HG02938 (cell line): ENCODE measurements at regions not wholly inside any gene's neighbourhood (a gene's known extent, or its start where the extent isn't known, plus 50 kb on each side); places are given as distances from the start of the nearest gene placed in this dataset.
A peak's percentile ranks its signal among the peaks of the same experiment; 100 is the strongest.

Experiments used
- ATAC-seq: cut with Tn5 transposase; IDR thresholded peaks from one replicate; pipeline ENCODE4 v1.9.1; 2021; ENCODE audit warnings: mild to moderate bottlenecking, moderate library complexity; ENCODE audit not compliant: unreplicated experiment

DNA sequence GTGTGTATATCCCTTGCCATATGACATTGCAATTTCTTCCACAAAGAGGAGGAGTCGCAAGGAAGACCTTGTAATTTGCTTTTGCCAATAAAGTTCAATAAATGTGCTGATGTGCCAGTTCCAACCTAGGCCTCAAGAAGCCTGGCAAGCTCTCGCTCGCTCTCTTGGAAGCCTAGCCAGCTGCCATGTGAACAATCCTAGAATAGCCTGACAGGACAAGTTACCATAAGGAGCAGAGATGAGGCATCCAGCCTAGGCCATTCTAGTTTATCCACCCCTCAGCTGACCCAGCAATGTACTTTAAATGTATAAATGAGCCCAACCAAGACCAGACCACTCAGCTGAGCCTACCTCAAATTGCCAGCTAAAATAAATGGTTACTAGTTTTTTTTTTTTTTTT, 145.7 kb upstream of the QRFPR start:
- ATAC-seq = no peak

DNA sequence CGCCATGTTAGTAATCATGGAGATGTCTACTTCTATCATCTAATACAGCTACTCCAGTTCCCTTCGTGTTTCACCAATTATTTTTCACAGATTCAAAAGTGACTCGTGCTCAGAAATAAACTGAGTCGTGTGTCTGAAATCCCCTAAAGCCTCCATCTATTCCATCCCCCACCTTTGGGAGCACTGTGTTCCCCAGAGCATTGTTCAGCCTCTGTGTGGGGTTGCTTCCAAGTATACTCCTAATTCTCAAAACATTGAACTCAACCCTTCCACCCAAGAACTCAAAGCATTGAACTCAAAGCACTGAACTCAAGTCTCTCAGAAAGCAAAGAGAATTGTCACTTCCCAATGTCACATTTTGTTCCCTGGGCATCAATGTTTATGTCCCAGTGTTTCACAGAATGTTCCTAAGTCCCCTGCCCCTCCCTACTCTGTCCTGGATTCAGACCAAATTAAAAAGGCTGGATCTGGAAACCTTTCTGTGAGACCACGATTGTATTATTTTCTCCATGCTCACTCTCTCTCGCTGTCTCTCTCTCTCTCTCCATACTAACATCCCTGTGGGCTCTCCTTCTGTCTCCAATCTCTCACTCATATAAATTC, 138.5 kb upstream of the QRFPR start:
- no peak for ATAC-seq

DNA sequence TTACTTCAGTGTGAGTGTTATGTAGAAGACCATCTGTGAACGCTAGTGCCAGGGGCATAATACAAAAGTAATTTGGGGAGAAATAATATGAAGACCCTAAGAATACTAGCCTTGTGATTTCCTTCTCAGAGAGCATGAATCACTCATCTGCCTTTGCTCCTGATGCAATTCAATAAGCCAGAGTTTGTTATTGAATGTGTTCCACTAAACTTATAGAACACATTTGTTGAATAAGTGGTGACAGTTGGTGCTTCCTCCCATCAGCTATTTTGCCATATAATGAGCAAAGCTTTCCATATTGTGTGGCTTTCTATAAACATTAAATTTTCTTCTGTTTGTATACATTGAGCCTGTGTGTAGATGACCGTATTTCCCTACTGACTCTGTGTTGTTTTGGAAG, 136.4 kb upstream of the QRFPR start:
- ATAC-seq = no peak

DNA sequence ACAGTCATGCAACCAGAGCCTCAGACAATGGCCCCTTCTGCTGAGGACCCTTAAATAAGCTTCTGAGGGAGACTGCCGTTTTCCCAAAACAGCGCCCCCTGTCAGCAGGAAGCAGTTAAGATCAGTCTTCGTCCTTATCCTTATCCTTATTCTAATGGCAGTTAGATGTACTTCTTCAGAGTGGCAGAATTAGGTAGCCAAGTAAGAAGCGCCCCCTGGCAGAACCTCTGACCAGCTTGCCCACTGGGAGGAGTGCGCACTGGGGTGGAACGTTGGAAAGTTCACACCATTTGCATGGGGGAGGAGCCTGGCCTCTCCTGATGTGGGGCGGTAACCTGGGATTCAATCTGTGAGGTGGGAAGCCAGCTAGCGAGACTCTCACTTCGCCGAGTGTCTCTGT, 133.6 kb upstream of the QRFPR start:
- no peak for ATAC-seq

GRCh38 chr4:121510341-121510874, 129.6 kb upstream of the QRFPR start:
- peak; percentile 62 for ATAC-seq

DNA sequence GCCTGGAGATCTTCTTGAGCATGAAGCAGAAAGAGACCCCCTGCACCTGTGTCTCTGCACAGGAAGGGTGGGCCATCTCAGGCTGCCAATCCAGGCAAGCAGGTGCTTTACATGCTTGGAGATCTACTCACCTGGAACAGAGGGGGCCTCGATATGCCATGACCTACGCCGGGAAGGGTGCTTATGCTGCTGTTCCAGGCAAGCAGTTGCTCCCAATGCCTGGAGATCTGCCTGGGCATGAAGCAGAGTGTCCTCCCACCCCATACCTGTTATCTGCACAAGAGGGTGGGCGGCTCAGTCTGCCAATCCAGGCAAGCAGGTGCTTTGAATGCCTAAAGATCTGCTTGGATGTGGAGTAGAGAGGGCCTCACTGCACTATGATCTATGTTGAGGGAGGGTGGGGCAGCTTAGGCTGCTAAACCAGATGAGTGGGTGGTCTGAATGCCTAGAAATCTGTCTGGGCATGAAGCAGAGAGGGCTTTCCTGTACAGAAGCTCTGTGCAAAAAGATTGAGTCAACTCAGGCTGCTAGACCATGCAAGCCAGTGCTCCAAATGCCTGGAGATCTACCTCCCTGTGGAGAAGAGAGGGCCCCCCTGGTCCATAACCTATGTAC, 104.5 kb upstream of the QRFPR start:
- no peak for ATAC-seq

DNA sequence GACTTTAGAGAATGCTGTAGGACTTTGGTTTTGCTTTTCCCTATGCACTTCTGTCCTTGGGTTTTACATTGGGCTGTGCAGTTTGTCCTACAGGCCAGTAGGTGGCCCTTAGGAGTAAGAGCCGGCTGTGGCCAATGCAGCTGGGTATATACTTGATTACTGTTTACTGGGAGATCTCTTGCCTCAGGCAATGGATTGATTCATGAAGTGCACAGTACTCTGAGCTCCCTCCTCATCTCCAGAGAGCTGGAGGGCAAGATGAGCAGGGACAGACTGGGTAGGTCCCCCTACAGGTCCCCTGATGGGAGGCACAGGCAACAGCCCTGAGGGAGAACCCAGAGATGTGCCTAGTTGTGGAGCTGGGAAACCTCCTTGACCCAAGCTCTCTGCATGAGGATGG, 103.8 kb upstream of the QRFPR start:
- peak; percentile 94 for ATAC-seq

- no peak for ATAC-seq
These were observed 99.0 kb upstream of the QRFPR start for GRCh38 chr4:121479808-121480207.

DNA sequence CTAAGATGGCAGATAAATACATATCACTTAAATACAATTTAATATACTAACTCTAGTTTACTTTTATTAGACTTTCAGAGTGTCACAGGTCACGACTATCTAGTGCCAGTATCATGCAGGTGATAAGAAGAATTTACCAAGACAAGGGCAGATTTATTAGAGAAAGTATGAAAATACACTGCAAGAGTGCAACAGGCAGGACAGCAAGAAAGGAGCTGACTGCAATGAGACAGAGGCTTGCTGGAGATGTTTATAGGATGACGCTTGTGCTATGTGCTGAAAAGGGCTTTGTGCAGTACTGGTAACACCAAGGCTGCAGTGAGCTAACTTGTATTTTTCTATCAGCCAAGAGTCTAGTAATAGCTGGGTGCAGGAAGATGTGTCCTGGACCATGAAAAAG, 96.7 kb upstream of the QRFPR start:
- no peak for ATAC-seq

DNA sequence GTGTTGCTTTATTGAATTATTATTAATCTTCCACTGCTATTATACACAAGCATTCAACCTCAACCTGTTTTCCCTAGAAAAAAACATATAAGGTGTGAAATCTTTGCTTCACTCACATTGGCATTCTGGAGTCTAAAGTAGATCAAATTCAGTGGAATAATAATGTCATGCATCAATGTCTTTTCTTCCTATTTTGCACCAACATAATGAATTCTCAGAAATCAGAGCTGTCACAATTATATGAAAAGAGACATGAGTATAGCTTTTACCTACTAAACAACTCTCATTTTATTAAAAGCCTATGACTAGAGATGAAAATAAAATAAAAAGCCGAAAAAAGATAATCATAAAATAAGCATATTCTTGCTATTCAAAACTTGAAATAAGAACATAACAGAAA, 96.3 kb upstream of the QRFPR start:
- no peak for ATAC-seq

DNA sequence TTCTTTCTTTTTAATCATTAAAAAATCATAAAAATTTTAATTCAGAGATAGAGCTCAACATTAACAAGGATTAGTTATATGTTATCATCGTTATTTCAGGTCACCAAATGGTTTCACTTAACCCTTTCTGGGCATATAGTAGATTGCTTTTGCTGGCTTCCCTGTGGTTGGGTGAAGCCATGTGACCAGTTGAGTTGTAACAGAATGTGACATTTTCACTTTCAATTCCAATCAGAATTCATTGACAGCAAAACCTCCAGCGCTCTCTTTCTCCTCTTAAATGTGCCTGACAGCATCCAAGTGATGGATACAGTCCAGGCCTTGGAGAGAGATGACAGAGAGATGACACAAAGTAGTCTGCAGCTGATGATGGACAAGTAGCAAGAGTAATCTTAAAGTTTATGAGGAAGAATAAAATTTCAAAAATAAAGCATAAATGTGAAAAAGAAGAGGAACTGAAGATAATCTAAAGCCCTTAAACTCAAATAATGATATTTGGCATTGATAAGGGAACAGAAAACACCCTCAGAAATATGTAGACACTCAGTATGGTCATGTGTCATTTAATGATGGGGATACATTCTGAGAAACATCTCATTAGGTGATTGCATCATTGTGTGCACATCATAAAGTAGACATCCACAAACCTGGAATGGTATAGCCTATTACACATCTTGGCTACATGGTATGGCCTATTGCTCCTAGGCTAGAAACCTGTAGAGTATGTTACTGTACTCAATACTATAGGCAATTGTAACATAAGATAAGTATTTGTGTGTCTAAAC, 92.3 kb upstream of the QRFPR start:
- ATAC-seq = peak; percentile 68

DNA sequence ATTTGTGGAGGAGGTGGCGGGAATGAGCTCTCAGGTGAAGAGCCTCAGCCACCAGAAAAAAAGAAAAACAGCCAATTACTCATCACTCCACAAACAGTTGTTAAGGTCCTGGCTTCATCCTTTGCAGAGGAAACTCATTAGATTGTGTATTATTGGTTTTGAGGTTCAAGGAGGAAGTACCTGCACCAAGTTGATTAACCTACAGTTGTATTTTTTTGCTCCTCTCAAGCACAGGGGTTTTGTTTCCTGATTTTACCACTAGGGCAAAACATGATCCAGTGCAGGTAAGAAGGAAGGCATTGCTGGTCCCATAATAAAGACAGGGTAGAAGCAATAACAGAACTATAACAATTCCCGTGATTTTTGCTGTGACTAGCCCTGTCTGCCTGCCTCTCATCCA, 84.0 kb upstream of the QRFPR start:
- ATAC-seq = no peak

GRCh38 chr4:121462660-121463261, 81.9 kb upstream of the QRFPR start:
- ATAC-seq = peak; percentile 92

GRCh38 chr4:121459026-121459425, 78.2 kb upstream of the QRFPR start:
- ATAC-seq = no peak

GRCh38 chr4:121457278-121457875, 76.6 kb upstream of the QRFPR start:
- no peak for ATAC-seq

- no peak for ATAC-seq
These were observed 74.5 kb upstream of the QRFPR start for GRCh38 chr4:121455285-121455684.

- no peak for ATAC-seq
These were observed 73.6 kb upstream of the QRFPR start for GRCh38 chr4:121454251-121454979.

DNA sequence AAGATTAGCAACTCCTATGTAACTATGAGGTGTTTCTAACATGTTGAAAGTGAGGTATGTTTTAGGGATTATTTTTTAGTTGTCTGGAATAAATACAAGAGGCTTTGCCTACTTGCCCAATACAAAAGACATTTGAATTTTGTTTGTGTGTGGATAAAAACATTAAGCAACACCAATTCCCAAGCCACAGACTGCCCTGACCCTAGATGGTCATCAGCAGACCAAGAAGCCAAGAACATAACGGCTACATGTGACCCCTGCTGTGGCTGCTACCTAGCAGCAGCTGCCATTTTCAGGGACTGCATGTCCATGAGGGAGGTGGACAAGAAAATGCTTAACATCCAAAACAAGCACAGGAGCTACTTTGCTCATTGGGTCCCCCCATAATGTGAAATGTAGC, 70.5 kb upstream of the QRFPR start:
- no peak for ATAC-seq

DNA sequence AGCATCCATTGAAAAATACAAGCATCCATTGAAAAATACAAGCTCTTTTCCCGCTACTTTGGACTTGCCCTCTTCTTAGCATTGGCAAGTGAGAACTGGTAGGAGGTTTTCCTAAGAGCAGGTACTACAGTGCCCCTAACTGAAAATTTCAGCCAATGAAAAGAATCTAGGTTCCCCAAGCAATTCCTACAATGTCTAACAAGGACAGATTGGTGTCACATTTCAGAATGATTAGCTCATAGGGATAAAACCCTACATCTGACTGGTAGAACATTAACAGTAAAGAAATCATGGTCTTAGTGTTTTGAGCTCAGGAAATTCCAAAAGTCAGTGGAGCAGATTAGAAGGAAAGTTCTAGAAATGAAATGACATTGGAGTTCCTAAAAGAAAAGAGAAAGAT, 68.6 kb upstream of the QRFPR start:
- no peak for ATAC-seq

DNA sequence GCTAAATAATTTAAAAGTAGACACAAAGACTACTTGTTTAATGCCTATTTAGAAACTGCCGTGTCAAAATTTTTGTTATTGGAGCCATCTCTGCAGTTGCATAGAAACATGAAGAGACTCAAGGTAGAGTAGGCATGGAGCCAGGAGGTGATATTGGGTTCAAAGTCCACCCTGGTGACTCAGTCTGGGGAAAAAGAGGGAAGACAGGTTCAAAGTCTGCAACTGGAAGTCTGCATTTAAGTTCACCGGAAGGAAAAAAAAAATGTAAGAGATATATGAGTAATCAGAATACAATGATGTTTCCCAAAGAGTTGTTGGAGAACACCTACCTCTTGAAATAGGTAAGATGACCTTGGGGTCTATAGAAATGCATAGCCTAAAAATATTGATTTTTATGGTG, 67.4 kb upstream of the QRFPR start:
- no peak for ATAC-seq

DNA sequence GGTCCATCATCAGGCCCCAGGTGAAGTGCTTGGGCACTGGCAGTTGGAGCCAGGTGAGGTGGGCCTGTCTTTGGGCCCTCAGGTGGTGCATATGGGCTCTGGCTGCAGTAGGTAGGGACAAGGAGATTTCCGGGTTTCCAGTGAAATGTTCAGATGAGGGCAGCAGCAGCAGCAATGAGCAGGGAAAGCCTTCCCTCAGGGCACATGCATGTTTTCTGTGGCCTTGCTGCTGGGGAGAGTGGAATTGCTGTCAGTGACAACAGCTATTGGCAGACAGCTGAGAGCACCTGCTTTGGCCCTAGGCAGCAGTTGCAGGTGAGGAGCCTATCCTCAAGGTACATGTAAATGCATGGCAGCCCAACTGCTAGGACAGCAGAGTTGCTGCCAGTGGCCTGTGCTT, 58.9 kb upstream of the QRFPR start:
- ATAC-seq = no peak
